Mesendoderm (in vitro differentiated cells): ENCODE measurements at regions not wholly inside any gene's neighbourhood (a gene's known extent, or its start where the extent isn't known, plus 50 kb on each side); places are given as distances from the start of the nearest gene placed in this dataset.
"Not testable (repeated sequence)": the region's sequence is repeated elsewhere in the genome, so short reads cannot be mapped to it uniquely, and the experiment has no call there.

Experiments used
- DNase-seq: peaks from one replicate; pipeline ENCODE4 v3.0.0; 2013
- H2AK5ac ChIP-seq: 2 replicates; pipeline ENCODE4 v1.6.1; 2013; ENCODE audit warnings: low read length, inconsistent platforms
- H2BK120ac ChIP-seq: 2 replicates; pipeline ENCODE4 v1.6.1; 2013; ENCODE audit warnings: low read depth, mild to moderate bottlenecking, low read length, moderate library complexity, mixed read lengths
- H2BK15ac ChIP-seq: replicated peaks from 2 replicates; pipeline ENCODE4 v1.6.1; 2013; ENCODE audit warnings: low read depth, mild to moderate bottlenecking, moderate library complexity
- H2BK5ac ChIP-seq: 2 replicates; pipeline ENCODE4 v1.6.1; 2013; ENCODE audit warnings: low read length, inconsistent platforms
- H3K18ac ChIP-seq: 2 replicates; pipeline ENCODE4 v1.6.1; 2013; ENCODE audit warnings: mild to moderate bottlenecking, low read length, mixed read lengths
- H3K23ac ChIP-seq: one replicate; pipeline ENCODE4 v1.6.1; 2013; ENCODE audit warnings: low read length
- H3K27ac ChIP-seq: 2 replicates; pipeline ENCODE4 v1.5.1; 2013; ENCODE audit warnings: low read depth, mild to moderate bottlenecking, inconsistent platforms, low read length, moderate library complexity
- H3K27me3 ChIP-seq: 2 replicates; pipeline ENCODE4 v1.6.1; 2013; ENCODE audit warnings: low read length, control low read depth, mild to moderate bottlenecking, inconsistent platforms; ENCODE audit not compliant: insufficient read depth, poor library complexity
- H3K36me3 ChIP-seq: 2 replicates; pipeline ENCODE4 v1.6.1; 2013; ENCODE audit warnings: low read length, inconsistent platforms; ENCODE audit not compliant: control insufficient read depth, insufficient read depth
- H3K4ac ChIP-seq: one replicate; pipeline ENCODE4 v1.6.1; 2013; ENCODE audit warnings: low read depth, mild to moderate bottlenecking, low read length, moderate library complexity
- H3K4me1 ChIP-seq: 2 replicates; pipeline ENCODE4 v1.6.1; 2013; ENCODE audit warnings: low read depth, low read length, inconsistent platforms; ENCODE audit not compliant: control insufficient read depth
- H3K4me2 ChIP-seq: 2 replicates; pipeline ENCODE4 v1.6.1; 2013; ENCODE audit warnings: low read length
- H3K4me3 ChIP-seq: 2 replicates; pipeline ENCODE4 v1.5.1; 2013; ENCODE audit warnings: mild to moderate bottlenecking, low read length
- H3K56ac ChIP-seq: one replicate; pipeline ENCODE4 v1.6.1; 2013; ENCODE audit warnings: low read length
- H3K79me1 ChIP-seq: 2 replicates; pipeline ENCODE4 v1.6.1; 2013; ENCODE audit warnings: low read length, inconsistent platforms
- H3K79me2 ChIP-seq: 2 replicates; pipeline ENCODE4 v1.6.1; 2013; ENCODE audit warnings: mild to moderate bottlenecking, low read length; ENCODE audit not compliant: control insufficient read depth, insufficient read depth
- H3K9ac ChIP-seq: 2 replicates; pipeline ENCODE4 v1.6.1; 2013; ENCODE audit warnings: low read length, inconsistent platforms
- H4K5ac ChIP-seq: one replicate; pipeline ENCODE4 v1.6.1; 2013; ENCODE audit warnings: low read length
- H4K8ac ChIP-seq: one replicate; pipeline ENCODE4 v1.6.1; 2013; ENCODE audit warnings: low read depth, mild to moderate bottlenecking, control low read depth, low read length, moderate library complexity
- WGBS: extraction: QIAGEN DNeasy Blood & Tissue Kit; methylation state at CpG from one replicate; pipeline ENCODE4 v1.1.7; 2013; ENCODE audit warnings: low lambda C conversion rate, missing lambda C conversion rate; ENCODE audit not compliant: insufficient coverage; ENCODE audit errors: extremely low coverage; 5-methylcytosine and 5-hydroxymethylcytosine counted together

GRCh38 chr3:4166540-4166939 lies 136.6 kb upstream of the SETMAR start:
- no peak overlapping the region for H3K9ac ChIP-seq
- H3K4me2 ChIP-seq: no peak overlapping the region
- H2BK5ac ChIP-seq: no peak overlapping the region
- no peak overlapping the region for H2BK120ac ChIP-seq
- no peak overlapping the region for H2BK15ac ChIP-seq
- no peak overlapping the region for H4K8ac ChIP-seq
- H3K4me1 ChIP-seq: no peaks in the 10 kb centered on the region
- H3K27me3 ChIP-seq: no peaks in the 10 kb centered on the region
- DNase-seq: no peak
- H3K4ac ChIP-seq: no peak overlapping the region
- H3K18ac ChIP-seq: no peak overlapping the region
- H3K79me2 ChIP-seq: no peaks in the 10 kb centered on the region
- H3K23ac ChIP-seq: no peak overlapping the region
- WGBS: no CpG with 5 or more reads among the region's 5 CpGs
- no peak overlapping the region for H4K5ac ChIP-seq
- no peak overlapping the region for H3K27ac ChIP-seq
- no peak overlapping the region for H2AK5ac ChIP-seq
- H3K56ac ChIP-seq: no peak overlapping the region
- H3K79me1 ChIP-seq: no peaks in the 10 kb centered on the region
- H3K36me3 ChIP-seq: no peaks in the 10 kb centered on the region
- no peak overlapping the region for H3K4me3 ChIP-seq

- not testable (repeated sequence) for H3K4me2 ChIP-seq, H2AK5ac ChIP-seq, H3K4me3 ChIP-seq, H2BK15ac ChIP-seq, H4K5ac ChIP-seq, H3K27me3 ChIP-seq, H3K18ac ChIP-seq, H3K56ac ChIP-seq, H3K36me3 ChIP-seq, H3K79me1 ChIP-seq, H3K4ac ChIP-seq, H3K79me2 ChIP-seq, H3K4me1 ChIP-seq, H2BK5ac ChIP-seq, H4K8ac ChIP-seq, DNase-seq, H3K27ac ChIP-seq, H2BK120ac ChIP-seq, H3K9ac ChIP-seq, H3K23ac ChIP-seq
- WGBS: no CpG with 5 or more reads among the region's 1 CpG
Measured at GRCh38 chr3:4167230-4167629, 135.9 kb upstream of the SETMAR start.

GRCh38 chr3:4174791-4175190 lies 128.4 kb upstream of the SETMAR start:
- no CpG with 5 or more reads among the region's 6 CpGs for WGBS
- DNase-seq: no peak
- no peaks in the 10 kb centered on the region for H3K79me2 ChIP-seq
- no peak overlapping the region for H3K4me3 ChIP-seq
- H3K36me3 ChIP-seq: no peaks in the 10 kb centered on the region
- no peak overlapping the region for H3K9ac ChIP-seq
- H3K4me2 ChIP-seq: no peak overlapping the region
- no peak overlapping the region for H3K4ac ChIP-seq
- no peak overlapping the region for H4K5ac ChIP-seq
- no peak overlapping the region for H3K23ac ChIP-seq
- no peaks in the 10 kb centered on the region for H3K27me3 ChIP-seq
- H3K56ac ChIP-seq: no peak overlapping the region
- no peak overlapping the region for H2BK5ac ChIP-seq
- H2BK120ac ChIP-seq: no peak overlapping the region
- H3K4me1 ChIP-seq: no peaks in the 10 kb centered on the region
- no peak overlapping the region for H3K18ac ChIP-seq
- H2BK15ac ChIP-seq: no peak overlapping the region
- no peak overlapping the region for H3K27ac ChIP-seq
- H4K8ac ChIP-seq: no peak overlapping the region
- no peak overlapping the region for H2AK5ac ChIP-seq
- H3K79me1 ChIP-seq: no peaks in the 10 kb centered on the region

- H2AK5ac ChIP-seq: no peak overlapping the region
- H4K5ac ChIP-seq: no peak overlapping the region
- no peaks in the 10 kb centered on the region for H3K36me3 ChIP-seq
- H3K4me3 ChIP-seq: no peak overlapping the region
- H3K4me1 ChIP-seq: no peaks in the 10 kb centered on the region
- H3K4me2 ChIP-seq: no peak overlapping the region
- H3K18ac ChIP-seq: no peak overlapping the region
- no peak overlapping the region for H3K4ac ChIP-seq
- no peak overlapping the region for H2BK5ac ChIP-seq
- H3K27ac ChIP-seq: no peak overlapping the region
- no peaks in the 10 kb centered on the region for H3K79me2 ChIP-seq
- H2BK15ac ChIP-seq: no peak overlapping the region
- no peaks in the 10 kb centered on the region for H3K27me3 ChIP-seq
- H3K79me1 ChIP-seq: no peaks in the 10 kb centered on the region
- H3K9ac ChIP-seq: no peak overlapping the region
- no peak overlapping the region for H3K56ac ChIP-seq
- no peak overlapping the region for H4K8ac ChIP-seq
- no peak overlapping the region for H2BK120ac ChIP-seq
- no peak overlapping the region for H3K23ac ChIP-seq
- no peak for DNase-seq
Measured at GRCh38 chr3:4191971-4192370, 111.2 kb upstream of the SETMAR start.

GRCh38 chr3:4195006-4195405 lies 108.2 kb upstream of the SETMAR start:
- Histone ChIP-seq H3K79me1 (no peaks in the 10 kb centered on the region), H2BK5ac (no peak overlapping the region), H2BK15ac (no peak overlapping the region), H3K27ac (no peak overlapping the region), H3K4me2 (no peak overlapping the region), H3K79me2 (no peaks in the 10 kb centered on the region), H2AK5ac (no peak overlapping the region), H3K18ac (no peak overlapping the region), H3K4ac (no peak overlapping the region), H3K36me3 (no peaks in the 10 kb centered on the region), H3K23ac (no peak overlapping the region), H3K4me3 (no peak overlapping the region), H3K56ac (no peak overlapping the region), H3K4me1 (no peaks in the 10 kb centered on the region), H3K9ac (no peak overlapping the region), H4K5ac (no peak overlapping the region), H3K27me3 (no peaks in the 10 kb centered on the region), H2BK120ac (no peak overlapping the region), H4K8ac (no peak overlapping the region)
- DNase-seq: no peak

- Histone ChIP-seq H4K8ac (no peak overlapping the region), H4K5ac (no peak overlapping the region), H2BK15ac (no peak overlapping the region), H3K36me3 (no peaks in the 10 kb centered on the region), H3K27ac (no peak overlapping the region), H3K27me3 (no peaks in the 10 kb centered on the region), H3K9ac (no peak overlapping the region), H3K4me2 (no peak overlapping the region), H3K4me1 (no peaks in the 10 kb centered on the region), H3K4me3 (no peak overlapping the region), H2AK5ac (no peak overlapping the region), H3K56ac (no peak overlapping the region), H3K18ac (no peak overlapping the region), H3K79me2 (no peaks in the 10 kb centered on the region), H2BK5ac (no peak overlapping the region), H3K23ac (no peak overlapping the region), H3K4ac (no peak overlapping the region), H3K79me1 (no peaks in the 10 kb centered on the region), H2BK120ac (no peak overlapping the region)
- DNase-seq: no peak
- no CpG with 5 or more reads among the region's 1 CpG for WGBS
Measured at GRCh38 chr3:4196506-4197147, 106.5 kb upstream of the SETMAR start.
